ENCODE measurements at regions not wholly inside any gene's neighbourhood (a gene's known extent, or its start where the extent isn't known, plus 50 kb on each side); places are given as distances from the start of the nearest gene placed in this dataset.

- TF ChIP-seq E4F1 (IDR thresholded peaks at IDR 0.05; ENCODE audit: borderline replicate concordance, partially characterized antibody) = no peak
- TF ChIP-seq POLR2A (IDR thresholded peaks at IDR 0.05; ENCODE audit: low read depth, low read length) = peak; percentile 47
- peak; percentile 36; the same call in 1 of the 2 replicates for TF ChIP-seq MTA3 (IDR thresholded peaks at IDR 0.05; ENCODE audit: borderline replicate concordance, low read length)
- peak in 1 of 2 experiments; percentile 12; a peak in 1 of 4 replicates for TF ChIP-seq EP300 (IDR thresholded peaks at IDR 0.05; ENCODE audit: borderline replicate concordance in 1 of 2, control insufficient read depth in 1 of 2, low read depth in 2 of 2, low read length in 2 of 2)
- TF ChIP-seq CHD2 (IDR thresholded peaks at IDR 0.05; ENCODE audit: borderline replicate concordance, low read depth, low read length) = peak; percentile 49; the same call in 1 of the 2 replicates
- TF ChIP-seq TBL1XR1 (IDR thresholded peaks at IDR 0.05; ENCODE audit: low read depth, low read length) = no peak
- TF ChIP-seq ZNF207 (IDR thresholded peaks at IDR 0.05; ENCODE audit: borderline replicate concordance) = 0 out of 2 replicates have a peak, but pooled peaks have one; percentile 33
- TF ChIP-seq, protein P1, sequence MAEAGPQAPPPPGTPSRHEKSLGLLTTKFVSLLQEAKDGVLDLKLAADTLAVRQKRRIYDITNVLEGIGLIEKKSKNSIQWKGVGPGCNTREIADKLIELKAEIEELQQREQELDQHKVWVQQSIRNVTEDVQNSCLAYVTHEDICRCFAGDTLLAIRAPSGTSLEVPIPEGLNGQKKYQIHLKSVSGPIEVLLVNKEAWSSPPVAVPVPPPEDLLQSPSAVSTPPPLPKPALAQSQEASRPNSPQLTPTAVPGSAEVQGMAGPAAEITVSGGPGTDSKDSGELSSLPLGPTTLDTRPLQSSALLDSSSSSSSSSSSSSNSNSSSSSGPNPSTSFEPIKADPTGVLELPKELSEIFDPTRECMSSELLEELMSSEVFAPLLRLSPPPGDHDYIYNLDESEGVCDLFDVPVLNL (IDR thresholded peaks at IDR 0.05; ENCODE audit: low read depth, low read length) = peak; percentile 65
- 0 out of 2 replicates have a peak, but pooled peaks have one; percentile 17 for TF ChIP-seq HDGF (IDR thresholded peaks at IDR 0.05)
- TF ChIP-seq MTA2 (IDR thresholded peaks at IDR 0.05; ENCODE audit: low read depth) = no peak
- TF ChIP-seq RAD51 (IDR thresholded peaks at IDR 0.05) = peak; percentile 83
- 0 out of 2 replicates have a peak, but pooled peaks have one; percentile 23 for TF ChIP-seq ASH2L (IDR thresholded peaks at IDR 0.05; ENCODE audit: borderline replicate concordance, low read depth)
- TF ChIP-seq, protein P2, sequence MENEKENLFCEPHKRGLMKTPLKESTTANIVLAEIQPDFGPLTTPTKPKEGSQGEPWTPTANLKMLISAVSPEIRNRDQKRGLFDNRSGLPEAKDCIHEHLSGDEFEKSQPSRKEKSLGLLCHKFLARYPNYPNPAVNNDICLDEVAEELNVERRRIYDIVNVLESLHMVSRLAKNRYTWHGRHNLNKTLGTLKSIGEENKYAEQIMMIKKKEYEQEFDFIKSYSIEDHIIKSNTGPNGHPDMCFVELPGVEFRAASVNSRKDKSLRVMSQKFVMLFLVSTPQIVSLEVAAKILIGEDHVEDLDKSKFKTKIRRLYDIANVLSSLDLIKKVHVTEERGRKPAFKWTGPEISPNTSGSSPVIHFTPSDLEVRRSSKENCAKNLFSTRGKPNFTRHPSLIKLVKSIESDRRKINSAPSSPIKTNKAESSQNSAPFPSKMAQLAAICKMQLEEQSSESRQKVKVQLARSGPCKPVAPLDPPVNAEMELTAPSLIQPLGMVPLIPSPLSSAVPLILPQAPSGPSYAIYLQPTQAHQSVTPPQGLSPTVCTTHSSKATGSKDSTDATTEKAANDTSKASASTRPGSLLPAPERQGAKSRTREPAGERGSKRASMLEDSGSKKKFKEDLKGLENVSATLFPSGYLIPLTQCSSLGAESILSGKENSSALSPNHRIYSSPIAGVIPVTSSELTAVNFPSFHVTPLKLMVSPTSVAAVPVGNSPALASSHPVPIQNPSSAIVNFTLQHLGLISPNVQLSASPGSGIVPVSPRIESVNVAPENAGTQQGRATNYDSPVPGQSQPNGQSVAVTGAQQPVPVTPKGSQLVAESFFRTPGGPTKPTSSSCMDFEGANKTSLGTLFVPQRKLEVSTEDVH (IDR thresholded peaks at IDR 0.05; ENCODE audit: low read depth, partially characterized antibody) = peak; percentile 42
- TF ChIP-seq NR2F1 (conservative IDR thresholded peaks at IDR 0.05) = peak; percentile 76
- TF ChIP-seq, protein P3, sequence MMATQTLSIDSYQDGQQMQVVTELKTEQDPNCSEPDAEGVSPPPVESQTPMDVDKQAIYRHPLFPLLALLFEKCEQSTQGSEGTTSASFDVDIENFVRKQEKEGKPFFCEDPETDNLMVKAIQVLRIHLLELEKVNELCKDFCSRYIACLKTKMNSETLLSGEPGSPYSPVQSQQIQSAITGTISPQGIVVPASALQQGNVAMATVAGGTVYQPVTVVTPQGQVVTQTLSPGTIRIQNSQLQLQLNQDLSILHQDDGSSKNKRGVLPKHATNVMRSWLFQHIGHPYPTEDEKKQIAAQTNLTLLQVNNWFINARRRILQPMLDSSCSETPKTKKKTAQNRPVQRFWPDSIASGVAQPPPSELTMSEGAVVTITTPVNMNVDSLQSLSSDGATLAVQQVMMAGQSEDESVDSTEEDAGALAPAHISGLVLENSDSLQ (IDR thresholded peaks at IDR 0.05) = peak; percentile 97
- no peak for TF ChIP-seq NFXL1 (IDR thresholded peaks at IDR 0.05; ENCODE audit: borderline replicate concordance)
- TF ChIP-seq ZNF24 (IDR thresholded peaks at IDR 0.05) = 0 out of 2 replicates have a peak, but pooled peaks have one; percentile 11
- TF ChIP-seq ATF7 (IDR thresholded peaks at IDR 0.05; ENCODE audit: low read depth) = peak; percentile 77
- peak; percentile 64 for TF ChIP-seq BCL3 (IDR thresholded peaks at IDR 0.05; ENCODE audit: borderline replicate concordance, insufficient read depth, low read depth, low read length, poor library complexity, severe bottlenecking)
- peak; percentile 64; the same call in 1 of the 2 replicates for TF ChIP-seq DPF2 (IDR thresholded peaks at IDR 0.05)
- TF ChIP-seq CREM (IDR thresholded peaks at IDR 0.05; ENCODE audit: low read depth) = peak; percentile 39; the same call in 1 of the 2 replicates
- TF ChIP-seq TCF3 (IDR thresholded peaks at IDR 0.05; ENCODE audit: borderline replicate concordance, insufficient read depth, low read depth, low read length) = no peak
- peak; percentile 14; the same call in 1 of the 2 replicates for TF ChIP-seq SMARCA5 (IDR thresholded peaks at IDR 0.05)
These were observed 102.8 kb upstream of the BCAT1 start (continued) for GRCh38 chr12:25051656-25052195.
